ENCODE measurements at regions not wholly inside any gene's neighbourhood (a gene's known extent, or its start where the extent isn't known, plus 50 kb on each side); places are given as distances from the start of the nearest gene placed in this dataset.
"Not testable (repeated sequence)": the region's sequence is repeated elsewhere in the genome, so short reads cannot be mapped to it uniquely, and the experiment has no call there.

DNA sequence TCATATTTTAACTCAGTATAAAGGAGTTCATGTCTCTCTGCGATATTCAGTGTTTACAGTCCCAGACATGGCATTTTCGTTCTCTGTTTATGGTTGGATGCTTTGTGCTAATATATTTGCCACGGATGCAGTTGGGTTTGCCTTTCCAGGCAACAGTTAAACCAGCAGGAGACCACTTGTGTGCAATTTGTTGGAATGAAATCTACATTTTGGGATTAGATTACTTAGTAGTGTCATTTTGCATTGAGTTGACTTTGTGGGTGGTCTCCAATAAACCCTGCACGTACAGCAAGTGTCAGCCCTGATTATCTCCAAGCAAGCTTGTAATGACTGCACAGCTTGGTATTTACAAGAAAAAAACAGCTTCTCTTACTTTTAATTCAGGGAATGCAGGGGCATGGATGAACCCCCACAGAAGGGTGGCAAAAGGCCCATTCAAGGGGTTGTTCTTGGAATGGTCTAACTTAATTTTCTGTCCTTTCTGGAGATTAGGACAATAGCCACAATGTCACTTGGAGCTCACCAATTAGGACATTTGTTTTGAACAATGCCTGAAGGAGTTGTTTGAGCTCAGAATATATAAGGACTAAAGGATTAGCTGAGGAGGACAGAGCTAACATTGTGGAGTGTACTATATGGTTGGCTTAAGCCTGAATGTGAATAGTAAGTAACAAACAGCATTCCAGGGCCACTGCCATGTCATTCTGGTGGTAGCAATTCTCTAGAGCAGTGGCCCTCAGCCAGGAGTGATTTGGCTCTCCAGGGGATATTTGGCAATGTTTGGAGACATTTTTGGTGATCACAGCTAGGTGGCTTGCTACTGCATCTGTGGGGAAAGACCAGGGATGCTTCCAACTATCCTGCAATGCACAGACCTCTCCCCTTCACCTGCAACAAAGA, 121.5 kb downstream of the SLC4A3 start:
- Mint-ChIP-seq H3K36me3 (peaks cover 0 to 5% of the 10 kb centered on the region in 2 donors), H3K27ac (no peak overlapping the region), H3K9me3 (peaks cover 0 to 5% of the 10 kb centered on the region in 2 donors)
- ATAC-seq (no peak), DNase-seq (ENCODE audit: low spot score in 2 of 2) (no peak)

DNA sequence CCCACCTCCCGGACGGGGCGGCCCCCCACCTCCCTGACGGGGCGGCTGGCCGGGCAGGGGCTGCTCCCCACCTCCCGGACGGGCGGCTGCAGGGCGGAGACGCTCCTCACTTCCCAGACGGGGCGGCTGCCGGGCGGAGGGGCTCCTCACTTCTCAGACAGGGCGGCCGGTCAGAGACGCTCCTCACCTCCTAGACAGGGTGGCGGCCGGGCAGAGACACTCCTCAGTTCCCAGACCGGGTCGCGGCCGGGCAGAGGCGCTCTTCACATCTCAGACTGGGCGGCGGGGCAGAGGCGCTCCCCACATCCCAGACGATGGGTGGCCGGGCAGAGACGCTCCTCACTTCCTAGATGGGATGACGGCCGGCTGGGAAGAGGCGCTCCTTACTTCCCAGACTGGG, 123.7 kb downstream of the SLC4A3 start:
- not testable (repeated sequence) for H3K36me3 Mint-ChIP-seq; H3K27ac Mint-ChIP-seq; DNase-seq (ENCODE audit: low spot score in 2 of 2); ATAC-seq
- peaks cover 0 to 23% of the 10 kb centered on the region in 2 donors for H3K9me3 Mint-ChIP-seq

DNA sequence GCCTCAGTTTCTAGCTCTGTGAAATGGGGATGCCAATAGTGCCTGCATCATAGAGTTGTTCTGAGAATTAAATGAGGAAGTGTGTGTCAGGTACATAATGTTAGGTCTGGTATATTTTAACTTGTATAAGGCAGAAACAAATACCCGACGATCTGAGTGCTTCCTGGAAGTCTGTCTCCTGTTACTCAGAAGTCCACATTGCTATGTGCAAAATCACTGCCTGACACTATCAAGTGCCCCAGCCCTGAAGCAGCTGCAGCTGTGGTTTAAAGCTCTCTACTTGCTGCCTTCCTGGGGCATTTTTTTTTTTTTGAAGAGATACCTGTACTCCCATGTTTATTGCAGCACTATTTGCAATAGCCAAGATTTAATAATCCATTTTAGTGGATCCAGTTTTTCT, 125.3 kb downstream of the SLC4A3 start:
- H3K9me3 Mint-ChIP-seq: peaks cover 0 to 23% of the 10 kb centered on the region in 2 donors
- ATAC-seq (no peak), DNase-seq (ENCODE audit: low spot score in 2 of 2) (no peak)
- no peak overlapping the region for H3K27ac Mint-ChIP-seq
- H3K36me3 Mint-ChIP-seq: peaks cover 5 to 9% of the 10 kb centered on the region in 2 donors

DNA sequence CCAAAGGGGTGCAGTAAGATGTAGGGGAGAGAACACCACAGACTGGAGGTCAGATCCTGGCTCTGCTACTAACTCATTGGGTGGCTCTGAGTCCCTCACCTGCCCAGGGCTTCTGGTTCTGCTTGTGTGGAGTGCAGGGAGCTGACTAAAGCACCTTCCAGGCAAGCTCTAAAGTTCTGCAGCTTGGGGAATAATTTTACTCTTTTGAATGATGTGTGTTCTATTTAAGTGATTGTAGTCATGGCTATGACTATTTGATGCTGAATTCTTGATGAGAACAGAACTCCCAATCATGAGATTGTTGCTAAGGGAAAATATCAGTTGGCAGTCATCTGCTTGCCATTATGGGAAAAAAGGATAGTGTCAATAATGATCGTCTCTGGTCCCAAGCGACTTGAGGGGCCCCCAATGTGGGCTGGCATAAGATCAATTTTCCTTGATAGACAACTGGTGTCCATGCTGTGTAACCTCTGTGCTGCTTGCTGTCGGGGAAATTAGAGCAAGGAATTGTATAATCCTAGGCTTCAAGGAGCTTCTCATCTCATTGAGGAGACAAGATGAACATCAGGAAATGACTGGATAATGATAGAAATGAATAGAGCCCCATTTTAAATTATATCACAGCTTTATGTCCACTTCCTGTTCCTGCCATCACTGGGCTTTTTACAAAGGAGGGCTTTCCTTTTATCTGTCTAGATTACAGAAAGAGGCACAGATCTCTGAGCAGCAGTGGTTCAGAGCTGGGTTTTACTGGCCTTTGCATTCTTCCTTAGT, 131.7 kb downstream of the SLC4A3 start:
- Mint-ChIP-seq H3K27ac (no peak overlapping the region), H3K36me3 (peaks cover 0 to 9% of the 10 kb centered on the region in 2 donors), H3K9me3 (peaks cover 0 to 17% of the 10 kb centered on the region in 2 donors)
- no peak for DNase-seq (ENCODE audit: low spot score in 2 of 2)
- ATAC-seq: no peak

DNA sequence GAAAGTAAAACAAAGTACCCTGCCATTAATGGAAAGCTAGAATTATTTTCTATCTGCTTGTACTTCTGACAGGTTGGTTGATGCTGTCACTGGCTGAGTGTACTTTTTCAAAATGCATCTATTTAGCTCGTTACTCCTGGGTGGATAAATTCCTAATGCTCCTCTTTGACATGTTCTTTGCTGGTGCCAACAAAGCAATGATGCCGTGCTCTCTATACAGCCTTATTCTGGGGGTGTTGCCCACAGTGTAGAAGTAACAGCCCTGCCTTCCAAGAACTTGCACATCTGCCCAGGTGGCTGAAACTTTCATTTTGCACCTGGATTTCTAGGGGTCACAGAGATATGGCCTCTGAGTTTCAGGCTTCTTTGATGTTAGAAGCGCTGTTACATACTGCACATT, 132.4 kb downstream of the SLC4A3 start:
- DNase-seq (ENCODE audit: low spot score in 2 of 2): no peak
- Mint-ChIP-seq H3K9me3 (peaks cover 3 to 10% of the 10 kb centered on the region in 2 donors), H3K36me3 (peaks cover 0 to 4% of the 10 kb centered on the region in 2 donors), H3K27ac (no peak overlapping the region)
- no peak for ATAC-seq

DNA sequence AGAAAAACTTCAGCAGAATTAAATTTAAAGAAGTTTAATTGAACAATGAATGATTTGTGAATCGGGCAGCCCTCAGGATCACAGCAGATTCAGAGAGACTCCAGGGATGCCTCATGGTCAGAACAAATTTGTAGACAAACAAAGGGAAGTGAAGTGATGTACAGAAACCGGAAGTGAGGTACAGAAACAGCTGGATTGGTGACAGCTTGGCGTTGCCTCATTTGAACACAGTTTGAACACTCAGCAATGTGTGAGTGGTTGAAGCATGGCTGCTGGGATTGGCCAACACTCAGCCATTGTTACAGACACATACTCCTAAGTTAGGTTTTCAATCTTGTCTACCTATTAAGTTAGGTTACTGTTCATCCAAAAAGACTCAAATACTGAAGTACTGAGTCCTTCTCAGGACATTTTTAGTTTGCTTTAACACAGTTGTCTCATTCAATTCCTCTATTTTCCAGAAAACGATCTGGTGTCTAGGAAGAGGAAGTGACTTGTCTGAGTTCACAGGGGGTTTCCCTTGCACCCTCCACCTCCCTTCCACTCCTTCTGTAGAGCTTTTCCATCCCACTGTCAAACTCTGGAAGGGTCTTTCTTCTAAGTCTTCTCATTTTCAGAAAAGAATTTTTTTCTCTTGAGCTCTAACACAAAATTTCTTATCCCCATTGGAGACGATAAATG, 137.9 kb downstream of the SLC4A3 start:
- no peaks in the 10 kb centered on the region for H3K36me3 Mint-ChIP-seq
- H3K9me3 Mint-ChIP-seq: peaks cover 2 to 8% of the 10 kb centered on the region in 2 donors
- ATAC-seq (no peak), DNase-seq (ENCODE audit: low spot score in 2 of 2) (no peak)
- H3K27ac Mint-ChIP-seq: no peak overlapping the region

DNA sequence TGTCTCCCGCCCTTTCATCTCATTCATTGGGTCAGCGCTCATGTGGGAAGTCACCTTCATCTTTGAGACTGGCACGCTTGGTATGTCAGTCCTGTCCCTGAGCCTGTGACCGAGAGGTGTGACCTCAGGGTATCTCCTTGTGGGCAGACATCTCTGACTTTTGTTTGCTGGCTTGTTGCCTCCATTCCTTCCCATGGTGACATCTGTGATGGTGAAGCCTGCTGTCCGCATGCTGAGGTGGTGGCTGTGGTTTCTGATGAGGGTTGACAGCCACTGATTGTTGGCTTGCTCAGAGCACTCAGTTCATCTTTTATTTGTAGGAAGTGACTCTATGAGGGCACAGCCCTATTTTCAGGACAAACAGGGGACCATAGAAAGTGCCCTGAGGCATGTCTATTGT, 139.2 kb downstream of the SLC4A3 start:
- ATAC-seq (no peak), DNase-seq (ENCODE audit: low spot score in 2 of 2) (no peak)
- peaks cover 4 to 10% of the 10 kb centered on the region in 2 donors for H3K9me3 Mint-ChIP-seq
- H3K27ac Mint-ChIP-seq: peak overlapping the region in 1 of 2 donors; percentile 53
- no peaks in the 10 kb centered on the region for H3K36me3 Mint-ChIP-seq

DNA sequence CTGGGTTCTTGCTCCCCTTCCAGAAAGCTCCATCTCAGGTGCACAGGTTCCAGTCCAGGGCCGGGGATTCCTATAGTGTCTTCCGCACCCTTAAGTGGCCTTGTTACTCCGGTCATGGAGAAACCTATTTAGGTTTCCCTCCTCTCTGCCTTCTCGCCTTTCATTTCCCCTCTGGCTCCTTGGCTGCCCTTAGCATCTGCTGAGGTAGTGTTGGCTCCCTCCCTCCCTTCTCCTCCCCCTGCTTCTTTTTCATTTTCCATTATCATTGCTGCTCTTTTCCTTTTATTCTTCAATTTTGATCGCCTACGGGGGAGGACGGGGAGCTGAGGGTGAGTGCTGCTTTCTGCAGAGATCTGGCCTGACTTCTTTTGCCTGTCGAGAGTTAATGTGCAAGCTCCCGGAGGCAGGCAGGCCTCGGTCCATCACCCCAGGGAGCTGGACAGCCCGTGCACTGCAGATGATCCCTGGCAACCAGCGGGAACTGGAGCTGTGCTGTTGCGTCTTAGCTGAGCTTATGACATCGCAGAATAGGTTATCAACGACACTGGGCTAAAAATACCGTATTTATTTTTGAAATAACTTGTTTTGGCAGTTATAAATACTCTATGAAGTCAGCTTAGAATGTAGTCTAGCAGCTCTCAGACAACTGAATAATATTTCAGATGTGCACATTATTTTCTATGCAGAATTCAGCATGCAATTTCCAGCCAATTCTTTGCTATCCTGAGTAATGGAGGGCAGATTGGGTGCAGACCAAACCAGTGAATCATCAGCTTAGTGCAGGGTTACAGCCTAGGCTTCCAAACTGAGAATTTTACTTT, 141.9 kb downstream of the SLC4A3 start:
- ATAC-seq: no peak
- Mint-ChIP-seq H3K27ac (no peak overlapping the region), H3K9me3 (peaks cover 4 to 10% of the 10 kb centered on the region in 2 donors), H3K36me3 (no peaks in the 10 kb centered on the region)
- DNase-seq (ENCODE audit: low spot score in 2 of 2): no peak

DNA sequence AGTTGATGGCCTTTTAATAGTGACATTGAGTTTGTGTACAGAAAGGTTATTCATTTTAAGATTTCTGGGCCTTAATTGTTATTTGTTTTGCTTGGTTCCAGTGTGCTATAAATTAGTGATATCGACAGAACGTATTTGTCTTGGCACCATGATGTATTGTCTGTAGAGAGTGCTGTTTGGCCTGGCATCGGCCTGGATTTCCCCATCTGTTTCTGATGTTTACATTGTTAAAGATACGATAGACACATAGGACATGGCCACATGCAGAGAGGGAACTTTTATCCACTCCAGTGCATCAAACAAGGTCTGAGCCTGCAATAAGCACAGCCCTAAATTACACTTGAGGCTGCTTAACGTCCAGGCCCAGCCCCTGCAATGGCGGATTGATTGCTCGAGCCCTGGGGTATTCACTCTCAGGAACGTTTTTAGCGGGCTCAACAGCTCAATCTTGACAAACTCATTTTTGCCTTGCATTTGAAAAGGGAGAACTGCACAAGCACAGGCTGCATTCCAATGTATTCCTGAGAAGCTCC, 144.7 kb downstream of the SLC4A3 start:
- Mint-ChIP-seq H3K27ac (no peak overlapping the region), H3K9me3 (peaks cover 4 to 5% of the 10 kb centered on the region in 2 donors), H3K36me3 (no peaks in the 10 kb centered on the region)
- no peak for ATAC-seq
- no peak for DNase-seq (ENCODE audit: low spot score in 2 of 2)

DNA sequence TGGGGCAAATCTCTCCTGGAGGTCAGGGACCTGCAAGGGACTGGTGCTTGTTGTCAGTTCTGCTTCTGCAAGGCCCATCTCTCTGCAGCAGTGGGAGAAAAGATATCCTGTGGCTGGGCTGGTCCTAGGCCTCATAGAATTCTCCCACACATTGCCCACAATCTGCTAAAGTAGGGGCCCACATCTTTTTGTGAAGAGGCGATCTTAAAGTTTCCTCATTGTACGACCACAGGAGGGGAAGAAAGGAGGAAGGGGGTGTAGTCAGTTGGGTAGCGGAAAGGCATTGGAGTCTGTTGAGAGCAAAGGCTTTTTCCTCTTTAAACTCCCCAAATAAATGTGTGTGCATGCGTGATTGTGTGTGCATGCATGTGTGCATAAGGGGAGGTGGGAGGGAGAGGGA, 145.3 kb downstream of the SLC4A3 start:
- ATAC-seq (no peak), DNase-seq (ENCODE audit: low spot score in 2 of 2) (no peak)
- Mint-ChIP-seq H3K9me3 (peaks cover 4 to 5% of the 10 kb centered on the region in 2 donors), H3K36me3 (no peaks in the 10 kb centered on the region), H3K27ac (no peak overlapping the region)

DNA sequence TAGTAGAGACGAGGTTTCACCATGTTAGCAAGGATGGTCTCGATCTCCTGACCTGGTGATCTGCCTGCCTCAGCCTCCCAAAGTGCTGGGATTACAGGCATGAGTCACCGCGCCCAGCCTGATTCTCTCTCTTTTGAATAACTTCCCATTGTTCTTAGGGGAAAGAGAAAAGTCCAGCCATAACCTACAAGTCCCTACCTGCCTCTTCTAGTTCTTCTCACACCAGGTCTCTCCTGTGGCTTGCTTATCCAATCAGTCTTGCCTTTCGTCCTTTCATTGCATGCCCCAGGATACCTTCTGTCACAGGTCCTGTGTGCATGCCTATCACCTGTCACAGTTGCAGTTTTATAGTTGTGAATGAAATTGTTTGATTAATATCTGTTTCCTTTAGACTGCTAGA, 148.1 kb downstream of the SLC4A3 start:
- H3K9me3 Mint-ChIP-seq: peaks cover under 1% of the 10 kb centered on the region in 2 donors
- DNase-seq (ENCODE audit: low spot score in 2 of 2) (no peak), ATAC-seq (no peak)
- no peak overlapping the region for H3K27ac Mint-ChIP-seq
- no peaks in the 10 kb centered on the region for H3K36me3 Mint-ChIP-seq

DNA sequence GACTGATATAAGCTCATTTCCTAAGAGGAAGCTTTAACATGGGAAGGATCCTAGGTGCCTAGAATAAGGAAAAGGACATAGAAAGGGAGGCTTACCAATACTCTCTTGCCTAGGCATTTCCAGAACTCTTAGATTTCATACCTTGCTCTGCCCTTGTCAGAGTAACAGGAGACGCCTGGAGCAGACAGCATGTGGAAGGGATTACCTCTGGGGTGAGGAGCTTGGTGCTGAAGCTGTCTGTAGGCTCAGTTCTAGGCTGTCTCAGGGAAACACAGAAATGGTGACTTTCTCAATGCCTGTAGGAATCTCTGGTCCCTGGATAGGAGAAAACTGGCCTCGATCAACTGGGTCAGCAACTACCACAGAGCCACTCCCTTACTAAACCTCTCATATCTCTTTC, 150.0 kb downstream of the SLC4A3 start:
- H3K27ac Mint-ChIP-seq: no peak overlapping the region
- no peaks in the 10 kb centered on the region for H3K36me3 Mint-ChIP-seq
- no peak for DNase-seq (ENCODE audit: low spot score in 2 of 2)
- no peaks in the 10 kb centered on the region for H3K9me3 Mint-ChIP-seq
- ATAC-seq: no peak

DNA sequence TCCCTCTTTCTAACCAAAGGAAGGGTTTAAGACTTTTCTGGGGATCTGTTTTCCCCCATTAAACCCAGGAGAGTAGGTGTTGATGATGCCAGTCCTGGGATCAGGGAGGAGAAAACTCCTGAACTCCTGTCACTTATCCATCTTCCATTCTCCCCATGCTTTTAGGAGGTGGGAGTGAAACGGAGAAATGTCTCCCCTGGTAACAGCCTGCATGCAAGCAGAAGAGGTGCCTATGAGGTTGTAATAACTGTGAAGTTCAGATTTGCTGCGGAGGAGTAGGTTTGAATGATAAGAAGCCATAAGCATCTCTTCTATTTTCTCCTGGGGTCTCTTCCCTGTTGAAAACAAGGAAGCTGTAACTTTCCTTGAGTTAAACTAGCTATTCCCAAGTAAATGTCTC, 150.8 kb downstream of the SLC4A3 start:
- no peaks in the 10 kb centered on the region for H3K9me3 Mint-ChIP-seq
- no peak overlapping the region for H3K27ac Mint-ChIP-seq
- DNase-seq (ENCODE audit: low spot score in 2 of 2) (no peak), ATAC-seq (no peak)
- no peaks in the 10 kb centered on the region for H3K36me3 Mint-ChIP-seq

DNA sequence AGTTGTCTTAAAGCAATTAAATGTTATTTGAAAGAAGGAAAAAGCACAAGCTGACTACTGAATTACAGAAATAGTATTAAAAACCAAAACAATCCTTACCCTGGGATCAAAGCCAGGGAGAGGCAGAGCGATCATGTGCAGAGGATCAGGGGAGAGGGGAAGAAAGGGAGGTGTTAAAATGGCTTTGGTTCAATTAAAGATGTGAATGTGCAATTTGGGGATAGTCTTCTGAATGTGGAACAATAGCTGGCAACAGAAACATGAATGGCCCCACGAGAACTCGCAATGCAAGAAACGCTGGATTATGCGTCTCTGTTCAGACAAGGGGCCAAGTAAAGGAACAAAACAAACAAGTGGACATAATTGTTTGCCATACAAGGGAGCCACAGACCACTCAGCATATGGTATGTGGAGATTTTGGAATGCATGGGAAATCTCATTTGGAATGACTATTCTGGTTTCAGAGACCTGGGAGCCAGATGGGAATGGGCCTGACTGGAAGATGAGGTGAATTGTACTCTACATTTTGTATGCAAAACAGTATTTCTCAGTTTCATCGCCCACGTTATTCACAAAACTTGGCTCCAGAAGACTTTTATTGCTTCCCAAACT, 155.4 kb downstream of the SLC4A3 start:
- DNase-seq (ENCODE audit: low spot score in 2 of 2): no peak
- Mint-ChIP-seq H3K36me3 (no peaks in the 10 kb centered on the region), H3K9me3 (no peaks in the 10 kb centered on the region), H3K27ac (no peak overlapping the region)
- no peak for ATAC-seq

DNA sequence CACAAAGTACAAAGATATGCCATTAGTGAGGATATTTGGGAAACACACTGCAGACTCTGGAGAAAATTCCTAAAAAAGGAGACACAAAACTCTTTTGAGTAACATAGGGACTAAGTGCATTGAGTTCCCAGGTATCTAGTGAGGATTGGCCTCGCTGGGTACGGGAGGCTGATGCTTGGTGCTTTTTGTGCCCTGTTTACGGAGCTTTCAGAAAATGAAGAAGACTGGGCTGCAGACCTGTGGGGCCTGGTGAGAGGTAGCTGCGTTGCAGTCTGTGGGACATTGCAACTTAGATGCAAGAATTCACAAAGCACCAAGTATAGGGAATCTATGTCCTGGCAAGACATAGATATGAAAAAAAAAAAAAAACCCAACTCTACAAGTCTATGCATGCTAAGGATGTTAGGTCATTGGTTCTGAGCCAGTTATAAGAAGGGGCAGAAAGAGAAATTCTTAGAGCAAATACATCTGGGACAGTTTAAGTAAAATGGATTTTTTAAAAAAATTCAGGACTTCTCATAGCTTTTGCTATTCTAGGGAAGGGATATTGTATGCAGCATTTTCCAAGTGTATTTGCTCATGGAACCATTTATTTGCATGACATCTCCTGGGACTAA, 156.0 kb downstream of the SLC4A3 start:
- Mint-ChIP-seq H3K27ac (no peak overlapping the region), H3K36me3 (no peaks in the 10 kb centered on the region)

More for the DNA sequence above, 156.0 kb downstream of the SLC4A3 start:
- no peak for DNase-seq (ENCODE audit: low spot score in 2 of 2)
- H3K9me3 Mint-ChIP-seq: no peaks in the 10 kb centered on the region
- ATAC-seq: no peak

All from activated naive CD4-positive, alpha-beta T cell treated with anti-CD3 and anti-CD28 coated beads, Interleukin-2, amount 50 U/mL, for 72 hours (primary cell).